K562 (cell line): ENCODE measurements at regions not wholly inside any gene's neighbourhood (a gene's known extent, or its start where the extent isn't known, plus 50 kb on each side); places are given as distances from the start of the nearest gene placed in this dataset.

Experiments
- ATAC-seq: fragments of 200-7000 bp; cut with Tn5 transposase; 3 replicates; pipeline ENCODE4 v1.9.1; 2020; ENCODE audit warnings: moderate library complexity
- BruUV-seq: library from RNA; stranded (reverse); fragments of 400-500 nt; replicated peaks from 2 replicates; lab custom pipeline; 2021; lab: Mats Ljungman, UMichigan
- CTCF ChIA-PET: fragments of 300-600 bp; formaldehyde crosslinking; extraction: SDS; loops from one replicate; lab custom pipeline; 2021; ENCODE audit warnings: low intra/inter-chr PET ratio; lab: Yijun Ruan, JAX
- POLR2A ChIA-PET: fragments of 300-600, 350-650 bp; sonication (Branson Sonifier 250); formaldehyde crosslinking; extraction: SDS; loops from one replicate; lab custom pipeline; 2021; ENCODE audit warnings: antibody characterized with exemption, inconsistent platforms; lab: Yijun Ruan, JAX
- DNase-seq, 4 experiments: peaks; one replicate each; pipeline versions ENCODE4 v3.0.0 to v3.0.0-alpha.2; 2011 to 2018; ENCODE audit warnings: low spot score in 3 of 4, mixed read lengths in 3 of 4; ENCODE audit errors: extremely low read depth in 1 of 4
- FAIRE-seq: peaks from 2 replicates; lab custom pipeline; 2011; peaks lifted over from hg19 to GRCh38; lab: Jason Lieb, UNC
- H2AFZ ChIP-seq: 2 replicates; pipeline ENCODE4 v1.6.0; 2011; ENCODE audit warnings: low read depth, low read length, control low read depth, inconsistent platforms
- H3K27ac ChIP-seq: fragments of 200-600 bp; 3 replicates; pipeline ENCODE4 v1.8.0; 2011; ENCODE audit warnings: low read depth, mild to moderate bottlenecking, control low read depth, inconsistent platforms, low read length, moderate library complexity, mixed read lengths; ENCODE audit errors: extremely low read depth
- H3K27me3 ChIP-seq, 2 experiments: fragments of 300-600 bp in 1 of 2; 2 replicates in 1 of 2; 3 replicates in 1 of 2; pipeline versions ENCODE4 v1.6.0 to v1.8.0; 2011; ENCODE audit warnings: inconsistent platforms in 2 of 2, low read length in 2 of 2, mild to moderate bottlenecking in 1 of 2, mixed read lengths in 1 of 2, moderate library complexity in 1 of 2; ENCODE audit not compliant: control insufficient read depth in 2 of 2, insufficient read depth in 2 of 2
- H3K36me3 ChIP-seq: fragments of 300-600 bp; 3 replicates; pipeline ENCODE4 v1.8.0; 2011; ENCODE audit warnings: mild to moderate bottlenecking, low read length, inconsistent platforms; ENCODE audit not compliant: control insufficient read depth, insufficient read depth
- H3K4me1 ChIP-seq, 2 experiments: fragments of 200-600 bp in 1 of 2; replicated peaks in 1 of 2; 2 replicates in 1 of 2; 3 replicates in 1 of 2; pipeline versions ENCODE4 v1.5.1 to v1.8.0; 2011; ENCODE audit warnings: inconsistent platforms in 2 of 2, low read length in 2 of 2, mild to moderate bottlenecking in 1 of 2, mixed read lengths in 1 of 2, moderate library complexity in 1 of 2; ENCODE audit not compliant: control insufficient read depth in 2 of 2, insufficient read depth in 2 of 2
- H3K4me2 ChIP-seq: 2 replicates; pipeline ENCODE4 v1.6.1; 2011; ENCODE audit warnings: low read length, control low read depth, inconsistent platforms, mixed read lengths; ENCODE audit not compliant: insufficient read depth
- H3K4me3 ChIP-seq: fragments of 200-600 bp; sonication (generic), shearing (Covaris generic); 2 replicates; pipeline ENCODE4 v1.5.1; 2016; ENCODE audit warnings: control low read depth, inconsistent platforms
- H3K79me2 ChIP-seq: fragments of 200-600 bp; 3 replicates; pipeline ENCODE4 v1.8.0; 2011; ENCODE audit warnings: low read length, inconsistent platforms; ENCODE audit not compliant: control insufficient read depth, insufficient read depth
- H3K9ac ChIP-seq, 2 experiments: 2 replicates each; pipeline versions ENCODE4 v1.6.0 to v1.6.1; 2011; ENCODE audit warnings: low read depth in 2 of 2, low read length in 2 of 2, control low read depth in 1 of 2, inconsistent platforms in 1 of 2, mild to moderate bottlenecking in 1 of 2, mixed read lengths in 1 of 2; ENCODE audit not compliant: insufficient read depth in 1 of 2
- H3K9me1 ChIP-seq: one replicate; pipeline ENCODE4 v1.6.0; 2011; ENCODE audit warnings: inconsistent platforms, mild to moderate bottlenecking, low read length, moderate library complexity; ENCODE audit not compliant: control insufficient read depth, insufficient read depth
- H3K9me3 ChIP-seq: replicated peaks from 2 replicates; pipeline ENCODE4 v1.5.1; 2011; ENCODE audit warnings: low read depth, low read length, inconsistent platforms; ENCODE audit not compliant: control insufficient read depth, insufficient read depth
- H4K20me1 ChIP-seq: replicated peaks from 2 replicates; pipeline ENCODE4 v1.6.1; 2011; ENCODE audit warnings: low read length, inconsistent platforms, mixed read lengths; ENCODE audit not compliant: control insufficient read depth, insufficient read depth
- BDP1 ChIP-seq: IDR thresholded peaks from 3 replicates; pipeline ENCODE4 v1.6.1; 2011; ENCODE audit not compliant: insufficient read length, insufficient read depth
- BHLHE40 ChIP-seq: IDR thresholded peaks from 2 replicates; pipeline ENCODE4 v1.6.1; 2011; ENCODE audit warnings: low read length, improper control_type of control experiment
- DDX20 ChIP-seq: fragments of 450-650 bp; IDR thresholded peaks from 2 replicates; pipeline ENCODE4 v1.6.1; 2016; ENCODE audit warnings: missing genetic modification characterization, low read depth, mild to moderate bottlenecking, missing compliant biosample characterization, moderate library complexity
- E4F1 ChIP-seq: fragments of 250-450 bp; sonication (Bioruptor Pico); IDR thresholded peaks from 2 replicates; pipeline ENCODE4 v1.5.0; 2021; ENCODE audit warnings: mild to moderate bottlenecking, borderline replicate concordance
- HBP1 ChIP-seq: fragments of 450-650 bp; formaldehyde crosslinking; IDR thresholded peaks from 2 replicates; pipeline ENCODE4 v1.4.0; 2022; ENCODE audit warnings: missing genetic modification characterization
- POLR2AphosphoS5 ChIP-seq: IDR thresholded peaks from 2 replicates; pipeline ENCODE4 v1.6.1; 2011; ENCODE audit warnings: mild to moderate bottlenecking, low read depth, low read length, moderate library complexity; ENCODE audit not compliant: control insufficient read depth, insufficient read depth
- RNF2 ChIP-seq: sonication (generic); IDR thresholded peaks from 2 replicates; pipeline ENCODE4 v1.6.1; 2016
- SMC3 ChIP-seq: conservative IDR thresholded peaks from 2 replicates; pipeline ENCODE4 v1.6.1; 2011; ENCODE audit warnings: low read depth, low read length, improper control_type of control experiment; ENCODE audit not compliant: insufficient read depth
- TAL1 ChIP-seq: fragments of 450-650 bp; IDR thresholded peaks from 2 replicates; pipeline ENCODE4 v1.6.1; 2016; ENCODE audit warnings: mild to moderate bottlenecking
- ZNF518B ChIP-seq: fragments of 250-450 bp; sonication (Bioruptor Pico); IDR thresholded peaks from 2 replicates; pipeline ENCODE4 v1.5.0; 2021; ENCODE audit warnings: mild to moderate bottlenecking, moderate library complexity
- ZNF551 ChIP-seq: fragments of 250-450 bp; sonication (Bioruptor Pico); IDR thresholded peaks from 2 replicates; pipeline ENCODE4 v1.5.0; 2021; ENCODE audit warnings: mild to moderate bottlenecking, moderate library complexity
- ZSCAN32 ChIP-seq: fragments of 450-650 bp; formaldehyde crosslinking; IDR thresholded peaks from 2 replicates; pipeline ENCODE4 v1.4.0; 2020; ENCODE audit warnings: mild to moderate bottlenecking, moderate library complexity
- WGBS: fragments of 100-300 bp; shearing (Covaris generic); methylation state at CpG from one replicate; pipeline ENCODE4 v1.1.6; 2016; ENCODE audit warnings: low coverage, mixed read lengths; ENCODE audit not compliant: insufficient coverage; ENCODE audit errors: missing lambda C conversion rate; 5-methylcytosine and 5-hydroxymethylcytosine counted together
- in situ Hi-C: fragments of 300-500 bp; cut with MboI; formaldehyde crosslinking; loops from 4 replicates; pipeline ENCODE4 v1.15.0; 2018; ENCODE audit warnings: inconsistent platforms, mixed read lengths
- intact Hi-C: fragments of 100-400 bp; cut with micrococcal nuclease; formaldehyde crosslinking; loops from 2 replicates; pipeline ENCODE4 v1.14.2; 2022

- POLR2A ChIA-PET: interaction anchor here (0.6 kb wide), 1 partner anchor 380 kb away, joined by 3 read pairs; no protein-coding TSS in a partner anchor
- CTCF ChIA-PET: interaction anchor here (0.6 kb wide), 1 partner anchor 502 kb away, joined by 3 read pairs; no protein-coding TSS in a partner anchor
- Histone ChIP-seq H3K4me3 (no peak overlapping the region), H2AFZ (no peak overlapping the region), H3K79me2 (no peaks in the 10 kb centered on the region), H3K4me1 (peaks cover 0 to 5% of the 10 kb centered on the region in 2 experiments; a peak in 1 of 5 replicates), H3K27ac (no peak overlapping the region), H3K9ac (no peak overlapping the region), H3K4me2 (no peak overlapping the region), H3K9me3 (no peaks in the 10 kb centered on the region), H4K20me1 (no peaks in the 10 kb centered on the region), H3K27me3 (peaks cover 0 to 15% of the 10 kb centered on the region in 2 experiments; a peak in 3 of 5 replicates), H3K9me1 (no peaks in the 10 kb centered on the region), H3K36me3 (no peaks in the 10 kb centered on the region)
- FAIRE-seq: no peak
- WGBS: 0% methylated on average over 1 of the region's 1 CpG
- ATAC-seq: no peak
- BruUV-seq: no TSS peak
- TF ChIP-seq POLR2AphosphoS5 (no peak), HBP1 (CRISPR knock-in tag) (no peak), RNF2 (no peak), E4F1 (CRISPR knock-in tag) (no peak), BDP1 (no peak), BHLHE40 (no peak), TAL1 (no peak), ZSCAN32 (no peak), ZNF518B (CRISPR knock-in tag) (no peak), SMC3 (no peak), DDX20 (tag) (no peak), ZNF551 (CRISPR knock-in tag) (no peak)
- intact Hi-C loops (no loop called here), in situ Hi-C loops (loop anchor here (10.0 kb wide), 1 partner anchor 374 kb away; no protein-coding TSS in a partner anchor)
- DNase-seq: no peak
These were observed 58.3 kb upstream of the CARMIL1 start for GRCh38 chr6:25220857-25221256.
